ENCODE measurements at regions not wholly inside any gene's neighbourhood (a gene's known extent, or its start where the extent isn't known, plus 50 kb on each side); places are given as distances from the start of the nearest gene placed in this dataset.

DNA sequence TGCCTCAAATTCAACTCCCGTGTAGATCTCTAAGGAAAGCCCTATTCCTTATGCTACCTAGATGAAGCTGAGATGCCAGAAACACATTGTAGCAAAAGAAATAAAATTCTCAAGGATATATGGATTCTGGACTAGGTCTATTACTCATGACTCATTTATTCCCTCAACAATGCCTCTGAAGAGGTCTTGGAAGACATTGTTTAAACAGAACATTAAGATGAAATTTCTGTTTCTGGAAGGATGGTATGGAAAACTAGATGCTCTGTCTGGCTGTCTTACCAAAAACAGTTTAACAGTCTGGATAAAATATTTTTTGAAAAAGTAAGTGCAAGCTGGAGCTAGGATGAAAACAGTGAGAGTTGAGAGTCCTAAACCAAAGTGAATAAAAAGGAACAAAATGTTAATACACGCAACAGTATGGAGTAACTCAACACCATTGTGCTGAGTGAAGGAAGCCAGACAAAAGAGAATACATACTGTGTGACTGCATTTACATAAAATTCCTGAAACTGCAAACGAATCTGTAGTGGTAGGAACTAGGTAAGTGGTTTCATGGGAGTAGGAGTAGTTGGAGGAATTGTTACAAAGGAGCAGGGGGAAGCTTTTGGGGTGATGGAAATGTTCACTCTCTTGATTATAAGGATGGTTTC, 59.3 kb upstream of the GNG12 start:
- Histone ChIP-seq H3K4me3 (no peak overlapping the region), H3K27ac (no peak overlapping the region), H3K4me1 (peaks cover 0 to 12% (median 0%) of the 10 kb centered on the region in 12 donors), H3K36me3 (no peaks in the 10 kb centered on the region), H3K27me3 (no peaks in the 10 kb centered on the region), H3K9me3 (no peaks in the 10 kb centered on the region)
- intact Hi-C loops (cut with DNase I) = no loop called here
- TF ChIP-seq, protein P1, sequence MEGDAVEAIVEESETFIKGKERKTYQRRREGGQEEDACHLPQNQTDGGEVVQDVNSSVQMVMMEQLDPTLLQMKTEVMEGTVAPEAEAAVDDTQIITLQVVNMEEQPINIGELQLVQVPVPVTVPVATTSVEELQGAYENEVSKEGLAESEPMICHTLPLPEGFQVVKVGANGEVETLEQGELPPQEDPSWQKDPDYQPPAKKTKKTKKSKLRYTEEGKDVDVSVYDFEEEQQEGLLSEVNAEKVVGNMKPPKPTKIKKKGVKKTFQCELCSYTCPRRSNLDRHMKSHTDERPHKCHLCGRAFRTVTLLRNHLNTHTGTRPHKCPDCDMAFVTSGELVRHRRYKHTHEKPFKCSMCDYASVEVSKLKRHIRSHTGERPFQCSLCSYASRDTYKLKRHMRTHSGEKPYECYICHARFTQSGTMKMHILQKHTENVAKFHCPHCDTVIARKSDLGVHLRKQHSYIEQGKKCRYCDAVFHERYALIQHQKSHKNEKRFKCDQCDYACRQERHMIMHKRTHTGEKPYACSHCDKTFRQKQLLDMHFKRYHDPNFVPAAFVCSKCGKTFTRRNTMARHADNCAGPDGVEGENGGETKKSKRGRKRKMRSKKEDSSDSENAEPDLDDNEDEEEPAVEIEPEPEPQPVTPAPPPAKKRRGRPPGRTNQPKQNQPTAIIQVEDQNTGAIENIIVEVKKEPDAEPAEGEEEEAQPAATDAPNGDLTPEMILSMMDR (IDR thresholded peaks at IDR 0.05) = no peak
- TF ChIP-seq POLR2A (IDR thresholded peaks at IDR 0.05) = no peak
- WGBS, 4 donors = 56 to 80% (median 72%) methylated on average over 3 of the region's 3 CpGs
- ATAC-seq (no peak), DNase-seq (no peak)

DNA sequence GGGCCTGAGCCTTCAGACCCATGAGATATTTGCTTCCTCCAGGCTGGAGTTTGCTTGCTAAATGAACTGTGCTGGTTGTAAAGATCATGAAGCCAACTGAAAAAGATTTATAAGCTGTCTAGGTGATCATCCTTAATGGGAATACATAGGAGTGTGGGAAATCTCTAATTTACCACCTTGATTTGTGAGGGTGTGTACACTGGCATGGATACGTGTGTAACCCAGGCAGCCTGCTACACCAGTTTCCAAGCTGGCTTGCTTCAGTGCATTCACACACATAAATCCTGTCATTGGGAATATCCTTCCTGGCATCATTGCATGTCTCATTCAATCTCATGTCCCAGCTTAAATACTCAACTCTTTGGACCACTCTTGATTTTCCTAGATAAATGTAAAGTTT, 57.6 kb upstream of the GNG12 start:
- no peaks in the 10 kb centered on the region for H3K9me3 ChIP-seq
- no peaks in the 10 kb centered on the region for H3K27me3 ChIP-seq
- no peak for DNase-seq
- H3K4me1 ChIP-seq = peaks cover 0 to 12% (median 0%) of the 10 kb centered on the region in 12 donors
- ATAC-seq = no peak
- no peak overlapping the region for H3K27ac ChIP-seq
- 98 to 100% (median 99%) methylated on average over 1 of the region's 1 CpG for WGBS, 4 donors
- intact Hi-C loops (cut with DNase I) = no loop called here
- TF ChIP-seq, protein P1 (IDR thresholded peaks at IDR 0.05) = no peak
- TF ChIP-seq POLR2A (IDR thresholded peaks at IDR 0.05) = no peak
- no peaks in the 10 kb centered on the region for H3K36me3 ChIP-seq
- H3K4me3 ChIP-seq = no peak overlapping the region

DNA sequence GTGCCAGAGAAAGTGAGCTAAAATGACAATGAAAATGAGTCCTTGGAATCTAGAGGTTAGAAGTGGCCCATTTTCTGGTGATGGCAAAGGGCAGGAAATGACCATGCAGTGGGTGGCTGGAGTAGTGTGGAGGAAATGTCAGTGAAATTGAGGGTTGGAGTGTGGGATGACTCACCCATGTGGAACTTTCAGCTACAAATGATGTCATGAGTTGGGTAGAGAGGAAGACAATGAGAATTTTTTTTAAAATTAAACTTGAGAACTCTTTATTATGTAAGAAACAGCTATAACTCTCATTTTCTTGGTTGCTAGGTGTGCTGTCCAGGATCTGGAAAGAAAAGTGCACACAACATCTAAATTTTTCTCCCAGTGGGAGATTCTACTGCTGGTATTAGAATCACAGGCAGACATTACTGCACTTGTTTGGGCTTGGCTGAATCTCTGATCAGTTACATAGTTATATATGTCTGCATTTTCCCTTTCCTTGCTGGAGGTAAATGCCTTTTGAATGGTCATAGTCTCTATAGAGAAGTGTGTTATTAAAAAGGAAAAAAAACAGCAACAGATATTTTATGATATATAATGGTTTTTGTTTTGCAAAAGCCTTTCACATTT, 56.8 kb upstream of the GNG12 start:
- DNase-seq = no peak
- Histone ChIP-seq H3K4me1 (peaks cover 0 to 12% (median 0%) of the 10 kb centered on the region in 12 donors), H3K4me3 (no peak overlapping the region), H3K9me3 (no peaks in the 10 kb centered on the region), H3K27me3 (no peaks in the 10 kb centered on the region), H3K36me3 (no peaks in the 10 kb centered on the region), H3K27ac (no peak overlapping the region)
- no peak for TF ChIP-seq POLR2A (IDR thresholded peaks at IDR 0.05)
- TF ChIP-seq, protein P1 (IDR thresholded peaks at IDR 0.05) = no peak
- ATAC-seq = peak in 3 of 4 donors; percentile 37 to 89 (median 60)
- intact Hi-C loops (cut with DNase I) = no loop called here

DNA sequence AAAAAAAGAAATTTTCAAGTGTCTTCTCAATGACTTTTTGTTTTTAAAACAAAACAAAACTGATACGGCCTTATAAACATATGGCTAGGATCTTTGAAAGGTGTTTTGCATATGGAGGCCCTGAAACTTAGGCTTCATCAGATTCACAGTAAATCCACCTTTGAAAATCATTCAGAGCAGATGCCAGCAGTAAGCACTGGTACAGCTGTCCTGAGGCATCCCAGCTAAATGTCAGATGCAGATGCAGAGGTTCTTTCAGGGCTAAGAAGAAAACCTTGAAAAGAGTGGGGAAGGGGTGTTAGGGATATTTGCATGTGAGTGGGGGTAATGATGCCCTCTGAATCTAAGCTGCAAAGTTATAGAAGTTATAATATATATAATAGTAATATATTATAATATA, 56.2 kb upstream of the GNG12 start:
- ATAC-seq = no peak
- 90 to 94% (median 93%) methylated on average over 1 of the region's 1 CpG for WGBS, 4 donors
- intact Hi-C loops (cut with DNase I) = no loop called here

More for the DNA sequence above, 56.2 kb upstream of the GNG12 start:
- H3K4me3 ChIP-seq = no peak overlapping the region
- H3K9me3 ChIP-seq = no peaks in the 10 kb centered on the region
- no peak for TF ChIP-seq POLR2A (IDR thresholded peaks at IDR 0.05)
- TF ChIP-seq, protein P1 (IDR thresholded peaks at IDR 0.05) = no peak
- H3K4me1 ChIP-seq = peaks cover 0 to 12% (median 0%) of the 10 kb centered on the region in 12 donors
- DNase-seq = no peak
- H3K27me3 ChIP-seq = no peaks in the 10 kb centered on the region
- no peak overlapping the region for H3K27ac ChIP-seq
- H3K36me3 ChIP-seq = no peaks in the 10 kb centered on the region

Data from heart left ventricle (tissue), 16 donors.